ENCODE measurements at regions not wholly inside any gene's neighbourhood (a gene's known extent, or its start where the extent isn't known, plus 50 kb on each side); places are given as distances from the start of the nearest gene placed in this dataset.

DNA sequence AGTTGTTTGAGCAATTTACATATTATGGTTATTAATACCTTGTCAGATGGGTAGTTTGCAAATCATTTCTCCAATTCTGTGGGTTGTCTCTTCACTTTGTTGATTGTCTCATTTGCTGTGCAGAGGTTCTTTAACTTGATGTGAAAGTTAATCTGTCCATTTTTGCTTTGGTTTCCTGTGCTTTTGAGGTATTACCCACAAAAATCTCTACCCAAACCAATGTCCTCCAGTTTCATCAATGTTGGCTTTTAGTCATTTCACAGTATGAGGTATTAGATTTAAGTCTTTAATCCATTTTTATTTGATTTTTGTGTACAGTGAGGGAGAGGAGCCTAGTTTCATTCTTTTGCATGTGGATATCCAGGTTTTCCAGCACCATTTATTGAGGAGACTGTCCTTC, 82.4 kb downstream of the MRPS30 start:
- Histone ChIP-seq H3K36me3 (no peaks in the 10 kb centered on the region), H3K9me3 (no peaks in the 10 kb centered on the region), H3K4me3 (no peak overlapping the region), H3K27me3 (no peaks in the 10 kb centered on the region), H3K27ac (no peak overlapping the region), H3K4me1 (no peaks in the 10 kb centered on the region)
- intact Hi-C loops (cut with DNase I; ENCODE audit: low total_unique reads): no loop called here
- no peak for DNase-seq
- TF ChIP-seq, protein P1, sequence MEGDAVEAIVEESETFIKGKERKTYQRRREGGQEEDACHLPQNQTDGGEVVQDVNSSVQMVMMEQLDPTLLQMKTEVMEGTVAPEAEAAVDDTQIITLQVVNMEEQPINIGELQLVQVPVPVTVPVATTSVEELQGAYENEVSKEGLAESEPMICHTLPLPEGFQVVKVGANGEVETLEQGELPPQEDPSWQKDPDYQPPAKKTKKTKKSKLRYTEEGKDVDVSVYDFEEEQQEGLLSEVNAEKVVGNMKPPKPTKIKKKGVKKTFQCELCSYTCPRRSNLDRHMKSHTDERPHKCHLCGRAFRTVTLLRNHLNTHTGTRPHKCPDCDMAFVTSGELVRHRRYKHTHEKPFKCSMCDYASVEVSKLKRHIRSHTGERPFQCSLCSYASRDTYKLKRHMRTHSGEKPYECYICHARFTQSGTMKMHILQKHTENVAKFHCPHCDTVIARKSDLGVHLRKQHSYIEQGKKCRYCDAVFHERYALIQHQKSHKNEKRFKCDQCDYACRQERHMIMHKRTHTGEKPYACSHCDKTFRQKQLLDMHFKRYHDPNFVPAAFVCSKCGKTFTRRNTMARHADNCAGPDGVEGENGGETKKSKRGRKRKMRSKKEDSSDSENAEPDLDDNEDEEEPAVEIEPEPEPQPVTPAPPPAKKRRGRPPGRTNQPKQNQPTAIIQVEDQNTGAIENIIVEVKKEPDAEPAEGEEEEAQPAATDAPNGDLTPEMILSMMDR (IDR thresholded peaks at IDR 0.05): no peak
- TF ChIP-seq POLR2A (IDR thresholded peaks at IDR 0.05): no peak

DNA sequence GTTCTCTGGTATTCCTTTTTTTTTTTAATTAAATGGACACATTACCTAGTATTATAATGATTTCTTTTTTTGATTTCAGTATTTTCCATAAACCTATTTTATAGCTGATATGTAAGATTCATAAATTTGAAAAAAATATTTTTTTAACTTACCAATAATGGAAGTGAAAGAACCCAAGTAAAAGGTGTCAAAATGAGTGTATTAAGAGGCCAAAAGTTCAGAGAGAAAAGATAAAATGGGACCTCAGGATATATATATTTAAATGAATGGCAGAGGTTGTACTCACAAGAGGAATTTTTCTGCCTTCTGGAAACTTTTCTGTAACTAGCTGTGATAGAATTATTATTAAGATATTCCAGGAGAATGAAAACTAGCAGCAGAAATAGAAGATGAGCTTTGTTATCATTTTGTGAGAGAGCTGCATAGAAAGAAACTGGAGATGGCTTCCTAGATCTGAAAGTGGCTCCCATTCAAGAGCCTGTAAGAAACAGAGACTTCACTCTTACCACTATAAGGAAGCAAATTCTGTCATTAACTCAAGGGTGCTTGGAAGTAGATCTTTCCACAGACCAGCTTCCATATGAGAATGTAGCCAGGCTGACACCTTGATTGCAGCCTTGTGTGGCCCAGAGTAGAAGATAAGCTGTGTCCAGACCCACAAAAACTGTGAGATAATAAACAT, 91.7 kb downstream of the MRPS30 start:
- Histone ChIP-seq H3K36me3 (no peaks in the 10 kb centered on the region), H3K9me3 (no peaks in the 10 kb centered on the region), H3K27me3 (no peaks in the 10 kb centered on the region), H3K4me3 (no peak overlapping the region), H3K4me1 (no peaks in the 10 kb centered on the region), H3K27ac (no peak overlapping the region)
- TF ChIP-seq, protein P1 (IDR thresholded peaks at IDR 0.05): no peak
- no peak for TF ChIP-seq POLR2A (IDR thresholded peaks at IDR 0.05)
- intact Hi-C loops (cut with DNase I; ENCODE audit: low total_unique reads): no loop called here
- DNase-seq: no peak

DNA sequence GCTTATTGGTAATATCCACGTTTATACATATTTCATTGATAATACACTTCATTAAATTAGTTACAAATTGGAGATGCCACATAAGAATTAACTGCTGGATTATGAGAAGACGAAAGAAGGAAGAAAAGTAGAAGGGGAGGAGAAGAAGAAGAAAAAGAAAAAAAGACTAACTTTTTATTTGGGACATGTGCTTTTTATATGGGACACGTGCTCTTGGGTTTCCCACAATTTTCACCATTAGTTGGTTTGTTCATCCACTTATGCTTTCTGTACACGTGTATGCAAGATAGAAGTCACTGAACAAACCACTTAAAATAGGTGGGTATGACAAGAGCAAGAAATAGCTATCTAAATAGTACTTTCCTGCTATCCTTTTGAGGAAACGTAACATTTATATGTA, 98.6 kb downstream of the MRPS30 start:
- intact Hi-C loops (cut with DNase I; ENCODE audit: low total_unique reads): no loop called here
- no peaks in the 10 kb centered on the region for H3K9me3 ChIP-seq
- H3K4me1 ChIP-seq: no peaks in the 10 kb centered on the region
- no peak overlapping the region for H3K27ac ChIP-seq
- no peak overlapping the region for H3K4me3 ChIP-seq
- no peaks in the 10 kb centered on the region for H3K36me3 ChIP-seq
- TF ChIP-seq POLR2A (IDR thresholded peaks at IDR 0.05): no peak
- TF ChIP-seq, protein P1 (IDR thresholded peaks at IDR 0.05): no peak
- DNase-seq: no peak
- H3K27me3 ChIP-seq: no peaks in the 10 kb centered on the region

DNA sequence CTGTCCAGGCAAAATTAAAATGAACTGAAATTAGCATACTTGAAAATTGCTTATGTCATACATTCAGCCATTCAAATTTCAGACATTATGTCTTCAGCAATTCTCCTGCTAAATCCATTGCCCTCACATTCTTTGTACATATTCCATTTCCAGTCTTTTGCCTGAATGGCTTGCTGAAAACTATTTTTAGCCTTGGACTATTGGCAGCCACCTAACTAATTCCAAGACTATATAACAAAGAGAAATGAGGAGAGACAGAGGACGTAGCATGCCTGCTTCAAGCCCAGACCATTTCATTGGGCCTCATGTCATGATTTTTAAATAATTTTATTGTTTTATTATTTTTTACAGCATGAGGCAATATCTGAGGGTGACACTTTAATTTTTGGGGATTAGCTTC, 100.3 kb downstream of the MRPS30 start:
- no peak overlapping the region for H3K27ac ChIP-seq
- intact Hi-C loops (cut with DNase I; ENCODE audit: low total_unique reads): no loop called here
- no peaks in the 10 kb centered on the region for H3K36me3 ChIP-seq
- no peak overlapping the region for H3K4me3 ChIP-seq
- DNase-seq: no peak
- TF ChIP-seq POLR2A (IDR thresholded peaks at IDR 0.05): no peak
- TF ChIP-seq, protein P1 (IDR thresholded peaks at IDR 0.05): no peak
- no peaks in the 10 kb centered on the region for H3K27me3 ChIP-seq
- no peaks in the 10 kb centered on the region for H3K4me1 ChIP-seq
- no peaks in the 10 kb centered on the region for H3K9me3 ChIP-seq

DNA sequence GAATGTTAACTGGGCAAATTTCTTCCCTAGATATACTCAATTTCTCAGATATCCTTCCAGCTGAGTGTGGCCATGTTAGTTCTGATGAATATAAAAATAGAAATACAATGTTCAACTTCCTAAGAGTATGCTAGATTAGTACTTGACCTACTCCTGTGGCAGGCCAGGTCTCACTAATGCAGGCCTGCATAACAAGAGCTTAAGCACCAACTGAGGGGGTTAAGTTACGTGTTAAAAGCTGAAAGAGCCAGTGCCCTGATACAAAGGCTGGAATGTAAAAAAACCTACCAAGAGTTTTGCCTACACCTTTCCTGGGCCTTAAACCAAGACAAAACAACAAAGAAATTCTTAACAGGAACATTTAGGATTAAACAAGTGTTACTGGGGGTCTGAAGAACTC, 102.8 kb downstream of the MRPS30 start:
- DNase-seq: no peak
- intact Hi-C loops (cut with DNase I; ENCODE audit: low total_unique reads): no loop called here
- TF ChIP-seq, protein P1 (IDR thresholded peaks at IDR 0.05): no peak
- no peak for TF ChIP-seq POLR2A (IDR thresholded peaks at IDR 0.05)
- H3K4me3 ChIP-seq: no peak overlapping the region
- H3K27me3 ChIP-seq: no peaks in the 10 kb centered on the region
- H3K9me3 ChIP-seq: no peaks in the 10 kb centered on the region
- H3K4me1 ChIP-seq: no peaks in the 10 kb centered on the region
- H3K36me3 ChIP-seq: no peaks in the 10 kb centered on the region
- no peak overlapping the region for H3K27ac ChIP-seq

Data from uterus (tissue), 3 donors.